SIG-M5 treated with dmso at 0.1 percent for 504 hours (cell line): ENCODE measurements at regions not wholly inside any gene's neighbourhood (a gene's known extent, or its start where the extent isn't known, plus 50 kb on each side); places are given as distances from the start of the nearest gene placed in this dataset.
"Not testable (repeated sequence)": the region's sequence is repeated elsewhere in the genome, so short reads cannot be mapped to it uniquely, and the experiment has no call there.

Experiments
- DNase-seq: peaks from one replicate; lab custom pipeline; 2025; ENCODE audit not compliant: unreplicated experiment; lab: John Stamatoyannopoulos, UW

DNA sequence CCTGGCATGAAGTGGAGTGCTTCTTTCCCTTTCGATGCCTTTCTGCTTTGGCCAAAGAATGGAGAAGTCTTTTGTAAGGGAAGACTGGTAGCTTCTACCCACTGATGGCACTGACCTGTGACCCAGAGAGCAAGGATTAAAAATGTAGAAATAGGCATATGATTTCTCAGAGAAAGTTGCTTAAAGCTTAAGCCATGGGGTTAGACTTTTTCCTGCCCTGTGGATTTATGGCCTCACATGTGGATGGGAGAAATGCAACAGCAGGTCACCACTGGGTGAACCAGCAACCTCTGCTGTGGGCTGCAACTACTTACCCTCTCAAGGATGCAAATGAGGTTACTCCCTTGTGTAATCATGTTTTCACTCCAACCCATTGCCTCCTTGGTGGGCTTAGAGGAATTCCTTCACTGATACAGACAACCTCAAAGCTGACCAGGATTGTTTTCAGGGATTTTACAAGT is 86.7 kb upstream of the CDC42EP3 start:
- peak; percentile 32 for DNase-seq

DNA sequence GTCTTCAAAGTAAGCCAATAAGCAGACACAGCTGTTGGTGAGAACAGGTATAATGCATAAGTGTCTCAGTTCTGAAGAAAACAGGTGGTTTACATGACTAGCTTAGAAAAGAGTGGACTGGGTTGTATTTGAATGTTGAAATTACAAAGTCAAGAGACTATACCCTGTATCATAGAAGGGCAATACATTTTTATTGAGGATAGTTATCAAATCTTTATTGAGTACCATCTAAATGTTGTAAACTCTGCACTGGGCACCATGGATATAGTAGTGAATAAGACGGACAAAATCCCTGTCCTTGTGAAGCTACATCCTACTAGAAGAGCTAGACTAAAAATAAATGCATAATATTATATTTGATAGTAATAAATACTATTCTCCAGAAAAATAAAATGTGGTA is 88.5 kb upstream of the CDC42EP3 start:
- DNase-seq = not testable (repeated sequence)

DNA sequence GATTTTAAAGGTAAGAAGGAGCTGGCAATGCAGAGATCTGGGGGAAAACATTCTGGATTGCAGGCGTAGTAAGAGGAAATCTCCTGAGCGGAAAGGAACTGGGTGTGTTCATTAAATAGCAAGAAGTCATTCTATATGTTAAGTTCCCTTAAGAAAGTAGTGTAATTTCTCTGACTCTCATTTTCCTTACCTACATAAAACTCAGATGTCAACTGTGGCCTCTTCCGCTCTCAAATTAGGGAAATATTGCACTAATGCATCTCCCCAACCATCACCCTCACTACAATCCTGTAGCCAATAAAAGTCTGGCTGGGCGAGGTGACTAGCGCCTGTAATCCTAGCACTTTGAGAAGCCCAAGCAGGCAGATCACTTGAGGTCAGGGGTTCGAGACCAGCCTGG is 89.0 kb upstream of the CDC42EP3 start:
- no peak for DNase-seq

DNA sequence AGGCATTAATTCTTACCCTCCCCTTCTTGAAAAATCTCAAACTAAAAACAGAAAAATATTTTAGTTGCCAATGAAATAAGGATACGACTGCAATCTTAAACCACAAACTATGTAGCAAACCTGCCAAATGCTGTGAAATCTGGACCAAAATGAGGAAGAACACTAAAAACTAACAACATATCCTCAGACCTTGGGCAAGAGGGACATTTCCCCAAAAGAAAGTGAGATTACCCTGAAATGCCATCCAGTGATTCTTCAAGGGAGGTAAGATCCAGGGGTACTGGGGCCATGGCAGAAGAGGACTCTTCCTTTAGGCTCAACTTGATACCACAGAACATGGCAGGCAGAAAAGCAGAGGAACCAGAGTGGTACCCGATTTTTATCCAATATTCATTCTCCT is 90.8 kb upstream of the CDC42EP3 start:
- DNase-seq = peak; percentile 93

DNA sequence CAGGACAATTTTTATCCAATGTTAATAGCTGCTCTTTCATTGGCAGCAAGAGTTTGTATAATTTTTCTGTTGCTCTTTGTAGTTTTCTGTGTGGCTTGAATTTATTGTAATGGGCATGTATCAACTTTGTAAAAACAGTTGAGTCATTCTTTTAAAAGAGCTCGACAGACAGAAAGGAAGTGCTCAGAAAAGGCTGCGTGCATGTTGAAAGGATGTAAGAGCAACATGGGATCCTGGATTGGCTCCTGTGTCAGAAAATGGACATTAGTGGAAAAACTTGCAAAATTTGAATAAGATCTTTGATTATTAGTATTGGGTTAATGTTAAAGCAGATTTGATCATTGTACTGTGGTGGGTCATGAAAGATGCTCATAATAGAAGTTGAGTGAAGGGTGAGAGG is 93.3 kb upstream of the CDC42EP3 start:
- DNase-seq = peak; percentile 57

DNA sequence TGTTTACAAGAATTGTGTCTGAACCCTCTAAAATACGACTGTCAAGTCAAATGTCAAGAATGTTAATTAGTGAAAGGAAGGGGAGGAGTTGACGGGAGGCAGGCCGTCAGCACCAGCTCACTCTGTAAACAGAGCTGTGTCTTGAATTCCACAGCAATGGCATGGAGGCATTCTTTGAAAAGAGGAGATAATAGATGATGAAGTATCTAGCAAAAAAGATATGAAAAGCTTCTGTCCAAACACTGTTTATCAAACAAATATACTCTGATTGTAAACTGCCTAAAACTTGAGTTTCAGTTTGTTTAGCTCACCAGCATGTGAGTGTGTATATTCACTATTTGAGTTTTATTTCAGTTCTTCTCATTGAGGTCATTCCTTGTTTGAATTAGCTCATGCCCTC is 94.7 kb upstream of the CDC42EP3 start:
- DNase-seq = no peak

DNA sequence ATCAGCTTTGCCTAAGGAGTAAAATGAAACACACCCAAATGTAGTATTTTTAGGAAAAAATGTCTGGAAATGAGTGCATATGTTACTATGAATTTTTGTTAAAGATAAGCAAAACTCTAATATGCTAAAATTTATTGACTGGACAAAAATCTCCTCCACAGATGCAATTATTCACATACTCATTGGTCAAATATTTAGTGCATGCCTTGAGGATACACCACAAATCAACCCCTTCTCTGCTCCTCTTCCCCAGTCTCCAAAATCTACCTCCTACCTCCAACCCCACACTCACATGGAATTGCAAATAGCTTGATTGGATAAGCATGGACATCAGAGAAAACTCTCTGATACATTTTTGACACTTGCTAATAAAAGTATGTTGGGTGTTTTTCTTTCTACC is 95.6 kb upstream of the CDC42EP3 start:
- no peak for DNase-seq

DNA sequence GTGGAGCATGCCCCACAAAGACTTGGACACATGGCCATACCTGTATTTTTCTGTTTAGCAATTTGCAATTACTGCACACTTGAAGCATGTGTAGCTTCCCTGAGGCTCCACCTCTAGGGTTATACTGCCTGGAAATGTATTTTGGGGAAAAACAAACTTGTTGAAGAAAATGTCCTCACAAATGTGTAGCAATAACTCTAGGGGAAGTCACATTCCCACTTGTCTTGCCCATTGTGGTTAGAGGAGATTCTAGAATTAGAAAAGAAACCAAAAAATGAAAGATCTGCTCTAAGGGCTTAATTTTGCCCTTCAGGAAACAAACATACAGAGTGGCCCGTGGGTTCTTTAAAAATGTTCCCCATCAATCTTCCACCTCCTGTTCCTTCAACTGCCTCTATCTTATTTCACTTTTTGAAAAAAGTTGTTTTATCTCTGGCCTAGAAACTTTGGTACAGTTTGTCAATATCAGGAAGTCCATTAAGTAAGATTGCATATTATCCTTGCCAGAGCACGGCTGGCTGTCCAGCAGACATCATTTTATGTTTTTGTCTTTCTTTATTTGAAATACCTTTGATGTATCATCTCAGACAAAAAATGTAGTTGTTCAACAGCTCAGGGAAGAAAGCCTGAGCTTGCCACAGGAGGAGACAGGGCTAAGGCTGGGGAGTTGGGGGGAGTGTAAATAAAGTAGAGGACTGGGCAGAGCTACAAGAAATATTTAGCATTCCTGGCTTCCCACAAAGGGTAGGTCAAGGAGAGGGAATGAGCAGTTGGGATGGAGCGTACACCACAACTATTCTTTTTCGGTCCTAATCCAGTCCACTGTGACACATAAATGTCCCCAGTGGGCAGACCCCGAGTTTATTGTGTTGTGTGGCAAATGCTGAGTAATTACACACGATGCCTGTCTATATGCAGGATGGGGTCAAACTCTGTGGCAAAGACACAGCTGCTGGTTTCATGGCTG is 96.8 kb upstream of the CDC42EP3 start:
- DNase-seq = peak; percentile 90

DNA sequence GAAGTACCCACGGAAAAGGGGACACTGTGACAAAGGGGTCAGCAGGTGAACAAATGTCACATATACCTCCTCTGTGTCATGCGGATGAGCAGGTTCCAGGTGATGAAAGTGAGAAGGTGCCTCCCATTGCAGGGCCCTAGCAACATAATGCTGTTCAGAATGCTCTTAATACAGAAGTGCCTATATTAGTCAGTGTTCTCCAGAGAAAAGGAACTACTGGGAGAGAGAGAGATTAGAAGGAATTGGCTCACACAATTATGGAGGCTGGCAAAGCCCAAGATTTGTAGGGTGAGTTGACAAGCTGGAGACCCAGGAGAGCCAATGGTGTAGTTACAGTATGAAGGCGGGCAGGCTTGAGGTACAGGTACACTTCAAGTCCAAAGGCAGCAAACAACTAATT is 98.1 kb upstream of the CDC42EP3 start:
- no peak for DNase-seq

DNA sequence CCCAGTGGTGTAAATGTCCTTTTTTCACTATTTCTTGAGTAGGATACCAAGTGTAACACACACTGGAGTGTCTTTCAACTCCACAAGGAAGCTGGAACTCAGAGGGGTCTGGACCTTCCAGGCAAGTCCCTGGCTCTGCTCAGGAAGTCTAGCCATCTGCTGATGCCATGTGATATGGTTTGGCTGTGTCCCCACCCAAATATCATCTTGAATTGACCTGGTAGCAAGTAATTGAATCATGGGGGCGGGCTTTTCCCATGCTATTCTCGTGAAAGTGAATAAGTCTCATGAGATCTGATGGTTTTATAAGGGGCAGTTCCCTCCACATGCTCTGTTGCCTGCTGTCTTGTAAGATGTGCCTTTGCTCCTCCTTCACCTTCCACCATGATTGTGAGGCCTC is 99.4 kb upstream of the CDC42EP3 start:
- no peak for DNase-seq

DNA sequence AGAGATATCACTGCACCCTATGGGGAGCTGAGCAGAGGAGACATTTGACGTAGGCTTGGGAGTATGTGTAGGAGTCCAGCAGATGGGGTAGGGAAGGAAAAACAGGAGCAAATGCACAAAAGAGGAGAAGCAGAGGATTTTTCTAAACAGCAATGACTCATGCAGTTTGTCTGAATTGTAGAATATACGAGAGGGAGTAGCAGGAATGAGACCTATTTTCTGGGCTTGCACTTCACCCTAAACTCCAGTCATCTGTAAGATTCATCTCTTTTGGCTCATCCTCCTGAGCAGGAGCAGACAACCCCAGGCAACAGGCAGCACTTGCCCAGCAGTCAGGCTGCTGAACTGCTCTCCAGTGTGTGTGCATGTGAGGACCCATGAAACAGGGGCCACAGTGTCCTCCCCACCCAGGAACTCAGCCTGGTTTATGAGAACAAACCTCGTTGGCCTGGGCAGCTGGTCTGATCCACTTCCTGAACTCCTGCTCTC is 100.2 kb upstream of the CDC42EP3 start:
- DNase-seq = no peak

DNA sequence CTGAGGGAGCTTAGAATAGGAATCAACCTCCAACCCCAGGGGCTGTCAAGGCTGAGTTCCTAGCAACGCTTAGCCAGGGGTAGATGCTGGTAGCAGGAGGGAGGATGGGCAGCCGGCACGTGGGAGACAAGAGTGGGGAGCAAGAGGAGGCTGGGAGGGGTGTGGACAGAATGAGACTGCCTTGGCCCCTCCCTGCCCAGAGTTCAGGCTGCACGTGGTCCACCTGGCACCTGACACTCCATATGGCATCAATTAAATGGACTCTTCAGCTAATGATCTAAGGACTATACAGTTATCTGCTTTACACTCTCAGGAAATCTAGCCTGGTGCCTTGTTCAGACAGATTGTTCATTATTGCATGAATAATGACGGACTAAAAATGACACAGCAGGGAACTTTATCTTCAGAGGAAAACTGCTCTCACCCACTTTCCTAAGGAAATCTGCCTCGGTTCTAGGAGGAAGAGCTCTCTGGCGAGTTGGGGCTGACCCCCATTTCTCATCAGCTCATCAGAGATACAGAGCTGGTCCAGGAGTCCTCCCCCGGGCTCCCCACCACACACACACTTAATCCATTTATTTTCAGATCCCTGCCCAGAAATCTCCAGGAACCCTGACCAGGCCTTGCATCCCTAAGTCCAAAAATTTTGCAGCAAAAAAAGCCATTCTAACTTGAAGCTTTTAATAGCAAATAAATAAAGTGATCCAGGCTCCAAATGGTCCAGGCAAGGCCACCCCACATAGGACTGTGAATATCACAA is 102.1 kb upstream of the CDC42EP3 start:
- no peak for DNase-seq

DNA sequence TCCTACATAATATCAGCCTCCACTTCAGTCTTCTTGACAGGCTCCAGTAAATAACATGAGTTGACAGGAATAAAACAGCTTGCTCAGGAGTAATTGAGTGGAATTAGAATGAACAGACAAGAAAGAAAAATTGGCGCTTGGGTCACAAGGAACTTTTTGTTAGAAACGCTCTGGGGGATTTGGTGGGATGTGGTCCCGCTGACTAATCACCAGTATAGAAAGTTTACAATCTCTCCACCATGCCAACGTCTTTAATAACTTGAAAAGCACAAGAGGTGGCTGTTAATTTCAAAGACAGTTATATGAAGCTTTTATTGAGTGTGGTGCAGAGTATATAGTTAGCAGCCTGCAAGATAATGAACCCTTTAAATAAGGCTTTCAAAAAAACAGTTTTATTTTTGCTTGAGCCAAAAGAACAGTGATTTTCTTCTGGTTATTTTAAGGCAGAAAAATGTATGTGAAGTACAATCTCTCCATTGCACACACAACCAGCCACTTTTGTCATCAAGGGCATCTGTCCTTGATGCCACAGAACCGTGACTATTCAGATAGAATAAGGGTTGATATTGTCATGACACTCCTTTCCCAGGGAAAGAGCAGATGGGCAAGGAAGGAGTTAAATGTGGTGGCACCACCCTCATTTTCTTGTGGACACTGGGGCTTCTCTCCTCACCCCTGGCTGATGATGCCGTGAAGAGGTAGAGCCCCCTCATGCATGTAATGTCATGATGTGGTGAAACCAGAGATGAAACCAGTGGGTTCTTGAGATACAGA is 102.9 kb upstream of the CDC42EP3 start:
- not testable (repeated sequence) for DNase-seq

DNA sequence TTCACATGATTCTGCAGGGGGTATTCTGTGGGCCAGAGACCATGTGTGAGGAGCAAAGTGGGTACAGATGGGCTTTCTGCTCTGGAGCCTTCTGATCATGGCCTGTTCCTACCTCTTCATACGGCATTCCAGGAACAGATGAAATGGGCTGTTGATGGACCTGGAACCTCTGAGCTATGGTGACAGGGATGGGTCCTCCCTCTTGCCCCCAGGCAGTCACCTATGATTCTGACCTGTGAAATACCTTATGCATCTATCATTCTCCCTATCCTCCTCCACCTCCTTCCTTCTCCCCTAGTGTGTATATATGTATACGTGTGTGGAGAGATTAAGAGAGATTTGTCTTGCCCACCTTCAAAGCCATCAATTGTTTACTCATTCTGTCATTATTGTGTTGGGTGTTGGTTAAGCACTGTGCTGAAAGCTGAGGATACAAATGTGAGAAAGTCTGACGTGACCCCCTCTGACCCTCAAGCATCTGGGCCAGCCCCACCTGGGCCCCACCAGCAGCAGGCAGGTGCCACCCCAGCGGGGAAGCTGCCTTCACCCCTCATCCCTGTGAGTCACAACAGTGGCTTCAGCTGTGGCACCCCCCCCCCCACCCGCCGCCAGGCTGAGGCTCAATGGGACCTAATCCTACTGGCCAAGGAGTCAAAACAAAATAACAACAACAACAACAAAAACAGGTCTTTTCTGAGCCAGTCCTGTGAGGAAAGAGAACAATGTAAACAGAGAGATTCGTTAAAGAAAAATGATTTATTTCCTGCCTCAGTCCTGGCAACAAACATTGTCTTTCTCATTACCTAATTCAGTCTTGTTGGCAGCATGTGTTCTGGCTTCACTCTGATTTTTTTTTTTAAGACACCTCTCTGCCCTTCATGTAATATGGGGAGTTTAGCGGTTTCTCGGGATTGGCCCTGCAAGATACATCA is 103.8 kb upstream of the CDC42EP3 start:
- DNase-seq = no peak

DNA sequence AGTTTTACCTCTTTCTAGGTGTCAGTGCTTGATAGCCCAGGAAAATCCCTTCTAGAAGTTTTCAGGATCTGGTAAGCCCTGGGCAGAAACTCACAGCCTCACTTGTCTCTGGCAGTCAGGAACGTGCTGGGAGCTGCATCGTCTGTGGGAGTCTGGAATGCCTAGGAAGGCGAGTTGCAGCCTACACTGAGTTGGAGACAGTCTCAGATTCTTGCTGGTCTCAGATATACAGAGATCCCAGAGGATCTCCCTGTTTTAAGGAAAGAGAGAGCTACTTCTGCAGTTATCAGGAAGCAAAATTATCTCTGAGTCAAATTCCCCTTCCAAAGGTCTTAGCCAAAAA is 104.4 kb upstream of the CDC42EP3 start:
- no peak for DNase-seq

DNA sequence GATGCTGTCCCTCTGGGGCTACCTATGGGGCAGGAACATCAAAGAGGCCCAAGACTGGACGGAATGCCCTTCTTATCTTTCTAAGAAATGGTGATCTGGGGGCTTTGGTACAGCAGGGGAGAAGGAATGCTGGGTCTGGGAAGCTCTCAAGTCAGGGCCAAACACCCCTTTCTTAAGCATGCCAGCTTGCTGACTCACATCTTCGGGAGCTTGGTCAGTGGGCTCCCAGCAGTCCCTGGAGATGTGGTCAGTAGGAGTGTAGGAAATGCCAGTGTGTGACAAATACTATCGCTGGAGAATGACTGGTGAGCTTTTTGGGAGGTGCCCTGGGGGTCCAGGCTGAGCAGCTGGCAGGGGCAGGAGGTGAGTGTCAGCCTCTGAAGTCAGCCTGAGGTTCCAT is 105.0 kb upstream of the CDC42EP3 start:
- DNase-seq = no peak

DNA sequence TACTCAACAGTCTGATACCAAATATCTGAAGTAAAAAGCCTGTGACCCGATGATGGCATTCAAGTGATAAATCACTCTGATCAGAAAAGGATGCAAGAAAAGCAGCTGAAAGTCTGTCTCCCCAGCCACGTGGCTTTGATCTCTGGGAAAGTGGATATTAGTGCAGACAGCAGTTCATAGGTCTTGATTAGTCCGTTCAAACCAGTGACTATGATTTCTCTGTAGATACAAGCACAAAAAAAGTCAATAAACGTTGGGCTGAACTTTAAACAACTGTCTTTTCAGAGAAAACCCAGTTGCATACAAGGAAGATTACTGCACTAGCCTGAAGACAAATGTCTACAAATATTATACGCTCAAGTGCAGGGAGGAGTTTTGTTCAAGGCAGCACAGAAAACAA is 107.7 kb upstream of the CDC42EP3 start:
- no peak for DNase-seq

DNA sequence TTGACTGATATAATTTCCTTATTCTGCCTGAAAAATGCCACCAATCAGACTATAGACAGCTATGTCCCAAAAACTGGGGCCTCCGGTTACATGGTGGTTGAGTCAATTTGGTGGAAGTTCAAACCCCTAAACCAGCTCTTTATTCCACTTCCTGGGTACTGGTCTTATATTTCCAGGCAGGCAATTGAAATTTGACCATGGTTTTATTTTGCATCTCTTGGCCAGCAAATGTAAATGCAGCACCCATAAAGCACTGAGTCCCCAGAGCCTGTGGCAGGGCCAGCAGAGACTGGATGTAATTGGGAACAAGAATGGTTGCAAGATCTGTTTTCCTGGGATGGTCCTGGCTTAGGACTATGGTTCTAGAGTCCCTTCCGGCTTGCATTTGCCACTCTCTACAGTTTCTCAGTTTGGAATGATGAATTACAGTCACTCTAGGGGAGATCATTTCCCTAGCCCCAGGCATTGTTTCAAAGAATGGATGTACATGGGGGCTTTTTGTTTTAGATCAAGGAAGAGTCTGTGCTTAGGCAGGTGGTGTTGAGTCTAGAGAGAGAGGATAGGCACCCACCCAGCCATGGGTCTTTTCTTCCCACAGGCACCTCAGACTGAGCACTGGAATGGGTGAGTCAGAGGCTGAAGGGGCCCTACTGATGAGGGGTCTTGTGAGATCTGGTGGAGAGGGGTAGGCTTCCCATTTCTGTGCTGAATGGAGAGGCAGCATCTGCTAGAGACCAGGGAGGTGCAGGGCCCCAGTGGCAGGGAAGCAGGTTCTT is 108.4 kb upstream of the CDC42EP3 start:
- no peak for DNase-seq

DNA sequence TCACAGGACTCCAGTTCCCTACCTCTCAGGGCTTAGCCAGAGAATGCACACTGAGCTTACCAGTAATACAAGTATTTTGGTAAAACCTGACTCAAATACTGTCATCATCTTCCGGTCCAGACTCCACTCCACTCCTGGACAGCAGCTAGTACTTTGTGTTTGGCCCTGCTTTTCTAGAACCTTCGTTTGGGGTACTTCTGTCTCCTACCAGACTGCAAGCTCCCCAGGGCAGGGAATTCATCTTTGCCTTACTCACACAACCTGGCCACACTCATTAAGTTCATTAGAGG is 108.9 kb upstream of the CDC42EP3 start:
- DNase-seq = no peak

DNA sequence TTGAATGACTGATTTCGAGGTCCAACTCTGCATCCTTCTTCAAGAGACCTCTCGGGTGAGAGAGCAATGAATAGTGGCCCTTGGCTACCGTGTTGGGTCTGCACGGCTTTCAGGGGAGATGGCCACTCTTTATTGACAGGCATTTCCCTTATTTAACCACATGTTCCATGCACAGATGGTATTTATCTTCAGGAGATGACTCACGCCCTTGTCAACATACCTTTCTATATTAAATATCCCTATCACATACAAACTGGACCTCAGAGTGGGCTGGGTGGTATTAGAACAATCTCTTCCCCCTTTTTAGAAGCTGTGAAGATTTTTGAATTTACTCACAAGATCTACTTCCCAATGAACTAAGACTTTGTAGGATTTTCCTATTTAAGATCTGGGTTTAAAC is 109.6 kb upstream of the CDC42EP3 start:
- DNase-seq = no peak
